ENCODE measurements at regions not wholly inside any gene's neighbourhood (a gene's known extent, or its start where the extent isn't known, plus 50 kb on each side); places are given as distances from the start of the nearest gene placed in this dataset.
"Not testable (repeated sequence)": the region's sequence is repeated elsewhere in the genome, so short reads cannot be mapped to it uniquely, and the experiment has no call there.

- TF ChIP-seq, protein P1, sequence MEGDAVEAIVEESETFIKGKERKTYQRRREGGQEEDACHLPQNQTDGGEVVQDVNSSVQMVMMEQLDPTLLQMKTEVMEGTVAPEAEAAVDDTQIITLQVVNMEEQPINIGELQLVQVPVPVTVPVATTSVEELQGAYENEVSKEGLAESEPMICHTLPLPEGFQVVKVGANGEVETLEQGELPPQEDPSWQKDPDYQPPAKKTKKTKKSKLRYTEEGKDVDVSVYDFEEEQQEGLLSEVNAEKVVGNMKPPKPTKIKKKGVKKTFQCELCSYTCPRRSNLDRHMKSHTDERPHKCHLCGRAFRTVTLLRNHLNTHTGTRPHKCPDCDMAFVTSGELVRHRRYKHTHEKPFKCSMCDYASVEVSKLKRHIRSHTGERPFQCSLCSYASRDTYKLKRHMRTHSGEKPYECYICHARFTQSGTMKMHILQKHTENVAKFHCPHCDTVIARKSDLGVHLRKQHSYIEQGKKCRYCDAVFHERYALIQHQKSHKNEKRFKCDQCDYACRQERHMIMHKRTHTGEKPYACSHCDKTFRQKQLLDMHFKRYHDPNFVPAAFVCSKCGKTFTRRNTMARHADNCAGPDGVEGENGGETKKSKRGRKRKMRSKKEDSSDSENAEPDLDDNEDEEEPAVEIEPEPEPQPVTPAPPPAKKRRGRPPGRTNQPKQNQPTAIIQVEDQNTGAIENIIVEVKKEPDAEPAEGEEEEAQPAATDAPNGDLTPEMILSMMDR (conservative IDR thresholded peaks at IDR 0.05; ENCODE audit: low read depth, low read length): not testable (repeated sequence)
- TF ChIP-seq EZH2phosphoT487 (IDR thresholded peaks at IDR 0.05; ENCODE audit: borderline replicate concordance, low read length): not testable (repeated sequence)
Measured at GRCh38 chr1:8149756-8150155, 123.6 kb upstream of the ERRFI1 start.
